ENCODE measurements at regions not wholly inside any gene's neighbourhood (a gene's known extent, or its start where the extent isn't known, plus 50 kb on each side); places are given as distances from the start of the nearest gene placed in this dataset.

GRCh38 chr14:31935391-31935790 is 141.7 kb upstream of the ARHGAP5 start:
- H3K27ac Mint-ChIP-seq (ENCODE audit: low read depth, unreplicated experiment), result no peak overlapping the region
- no peak overlapping the region for H3K4me3 Mint-ChIP-seq (ENCODE audit: unreplicated experiment)
- no peaks in the 10 kb centered on the region for H3K36me3 Mint-ChIP-seq (ENCODE audit: insufficient read depth, unreplicated experiment)
- BruUV-seq (replicated peaks), result no TSS peak
- H3K9me3 Mint-ChIP-seq (ENCODE audit: unreplicated experiment), result no peaks in the 10 kb centered on the region
- ChIA-PET CTCF (interaction anchor here (0.5 to 3.2 kb wide), 43 partner anchors 8 to 723 kb away, joined by 3 to 123 read pairs (median 5); partner anchors contain the start of gene ARHGAP5), POLR2A (interaction anchor here (0.6 to 7.6 kb wide), 16 partner anchors 11 to 532 kb away, joined by 3 to 74 read pairs (median 4); partner anchors contain the start of genes ARHGAP5 and DTD2)
- peaks cover 28% of the 10 kb centered on the region for H3K4me1 Mint-ChIP-seq (ENCODE audit: insufficient read depth, unreplicated experiment)
- intact Hi-C loops (cut with micrococcal nuclease), result loop anchor here (2.0 to 5.0 kb wide), 2 partner anchors 87 to 425 kb away; no protein-coding TSS in a partner anchor
- no peaks in the 10 kb centered on the region for H3K27me3 Mint-ChIP-seq (ENCODE audit: insufficient read depth, unreplicated experiment)
- no peak for DNase-seq (ENCODE audit: unreplicated experiment)
- TF ChIP-seq, protein P1, sequence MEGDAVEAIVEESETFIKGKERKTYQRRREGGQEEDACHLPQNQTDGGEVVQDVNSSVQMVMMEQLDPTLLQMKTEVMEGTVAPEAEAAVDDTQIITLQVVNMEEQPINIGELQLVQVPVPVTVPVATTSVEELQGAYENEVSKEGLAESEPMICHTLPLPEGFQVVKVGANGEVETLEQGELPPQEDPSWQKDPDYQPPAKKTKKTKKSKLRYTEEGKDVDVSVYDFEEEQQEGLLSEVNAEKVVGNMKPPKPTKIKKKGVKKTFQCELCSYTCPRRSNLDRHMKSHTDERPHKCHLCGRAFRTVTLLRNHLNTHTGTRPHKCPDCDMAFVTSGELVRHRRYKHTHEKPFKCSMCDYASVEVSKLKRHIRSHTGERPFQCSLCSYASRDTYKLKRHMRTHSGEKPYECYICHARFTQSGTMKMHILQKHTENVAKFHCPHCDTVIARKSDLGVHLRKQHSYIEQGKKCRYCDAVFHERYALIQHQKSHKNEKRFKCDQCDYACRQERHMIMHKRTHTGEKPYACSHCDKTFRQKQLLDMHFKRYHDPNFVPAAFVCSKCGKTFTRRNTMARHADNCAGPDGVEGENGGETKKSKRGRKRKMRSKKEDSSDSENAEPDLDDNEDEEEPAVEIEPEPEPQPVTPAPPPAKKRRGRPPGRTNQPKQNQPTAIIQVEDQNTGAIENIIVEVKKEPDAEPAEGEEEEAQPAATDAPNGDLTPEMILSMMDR (IDR thresholded peaks at IDR 0.05; ENCODE audit: unreplicated experiment), result no peak

DNA sequence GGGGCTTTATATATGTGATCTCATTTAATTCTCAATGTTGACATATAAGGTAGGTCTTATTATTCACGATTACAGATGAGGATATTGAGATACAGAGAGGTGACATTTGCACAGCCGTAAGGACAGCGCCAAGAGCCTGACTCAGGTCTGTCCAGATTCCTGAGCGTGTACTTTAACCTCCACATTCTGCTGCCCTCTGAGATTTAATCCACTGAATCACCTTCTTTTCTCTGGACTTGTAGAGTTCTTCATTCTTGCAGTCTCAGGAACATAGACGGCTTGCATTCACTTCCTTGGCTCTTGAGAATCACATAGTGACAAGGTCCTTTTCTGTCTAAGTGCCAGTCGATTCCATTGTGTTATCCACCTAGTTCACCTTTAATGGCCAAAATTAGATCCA is 141.0 kb upstream of the ARHGAP5 start:
- Mint-ChIP-seq H3K36me3 (ENCODE audit: insufficient read depth, unreplicated experiment) (no peaks in the 10 kb centered on the region), H3K9me3 (ENCODE audit: unreplicated experiment) (no peaks in the 10 kb centered on the region), H3K4me1 (ENCODE audit: insufficient read depth, unreplicated experiment) (peaks cover 28% of the 10 kb centered on the region), H3K4me3 (ENCODE audit: unreplicated experiment) (no peak overlapping the region), H3K27me3 (ENCODE audit: insufficient read depth, unreplicated experiment) (no peaks in the 10 kb centered on the region), H3K27ac (ENCODE audit: low read depth, unreplicated experiment) (peak overlapping the region; percentile 16)
- intact Hi-C loops (cut with micrococcal nuclease), result loop anchor here (2.0 to 5.0 kb wide), 2 partner anchors 86 to 533 kb away; no protein-coding TSS in a partner anchor
- no TSS peak for BruUV-seq (replicated peaks)
- TF ChIP-seq, protein P1 (IDR thresholded peaks at IDR 0.05; ENCODE audit: unreplicated experiment), result no peak
- ChIA-PET POLR2A (interaction anchor here (0.7 to 7.6 kb wide), 9 partner anchors 53 to 324 kb away, joined by 3 to 74 read pairs (median 3); partner anchors contain the start of gene ARHGAP5), CTCF (interaction anchor here (0.7 to 3.2 kb wide), 6 partner anchors 10 to 323 kb away, joined by 3 to 123 read pairs (median 8); no protein-coding TSS in a partner anchor)
- no peak for DNase-seq (ENCODE audit: unreplicated experiment)

GRCh38 chr14:31937730-31938346 is 139.3 kb upstream of the ARHGAP5 start:
- BruUV-seq (replicated peaks), result no TSS peak
- intact Hi-C loops (cut with micrococcal nuclease), result loop anchor here (2.0 to 5.0 kb wide), 2 partner anchors 84 to 531 kb away; no protein-coding TSS in a partner anchor
- DNase-seq (ENCODE audit: unreplicated experiment), result peak; percentile 87

More at GRCh38 chr14:31937730-31938346, 139.3 kb upstream of the ARHGAP5 start:
- ChIA-PET CTCF (interaction anchor here (0.6 to 1.4 kb wide), 10 partner anchors 69 to 572 kb away, joined by 3 to 7 read pairs (median 4); partner anchors contain the start of genes ARHGAP5 and RNU6-7), POLR2A (interaction anchor here (0.6 to 7.6 kb wide), 21 partner anchors 8 to 535 kb away, joined by 3 to 74 read pairs (median 3); partner anchors contain the start of genes ARHGAP5 and RNU6-8)
- Mint-ChIP-seq H3K36me3 (ENCODE audit: insufficient read depth, unreplicated experiment) (no peaks in the 10 kb centered on the region), H3K9me3 (ENCODE audit: unreplicated experiment) (no peaks in the 10 kb centered on the region), H3K4me1 (ENCODE audit: insufficient read depth, unreplicated experiment) (peaks cover 28% of the 10 kb centered on the region), H3K4me3 (ENCODE audit: unreplicated experiment) (no peak overlapping the region), H3K27ac (ENCODE audit: low read depth, unreplicated experiment) (peak overlapping the region; percentile 83), H3K27me3 (ENCODE audit: insufficient read depth, unreplicated experiment) (no peaks in the 10 kb centered on the region)
- TF ChIP-seq, protein P1 (IDR thresholded peaks at IDR 0.05; ENCODE audit: unreplicated experiment), result no peak

Measured in MCF 10A (cell line).